Astrocyte of the spinal cord (primary cell): ENCODE measurements at regions not wholly inside any gene's neighbourhood (a gene's known extent, or its start where the extent isn't known, plus 50 kb on each side); places are given as distances from the start of the nearest gene placed in this dataset.

Experiments
- DNase-seq: peaks from one replicate; pipeline ENCODE4 v3.0.0; 2011; ENCODE audit warnings: low read depth, low spot score
- H3K4me3 ChIP-seq: 2 replicates; pipeline ENCODE4 v1.5.1; 2011; ENCODE audit warnings: low read depth, mild to moderate bottlenecking, low read length, moderate library complexity
- in situ Hi-C: cut with HindIII; loops from 2 replicates; pipeline ENCODE4 v1.10.0; 2017; ENCODE audit warnings: low sequenced_read_pairs
- TF ChIP-seq, protein P1 (sequence below): IDR thresholded peaks from 2 replicates; pipeline ENCODE4 v1.5.1; 2012; ENCODE audit warnings: low read depth, mild to moderate bottlenecking, low read length, inconsistent platforms

DNA sequence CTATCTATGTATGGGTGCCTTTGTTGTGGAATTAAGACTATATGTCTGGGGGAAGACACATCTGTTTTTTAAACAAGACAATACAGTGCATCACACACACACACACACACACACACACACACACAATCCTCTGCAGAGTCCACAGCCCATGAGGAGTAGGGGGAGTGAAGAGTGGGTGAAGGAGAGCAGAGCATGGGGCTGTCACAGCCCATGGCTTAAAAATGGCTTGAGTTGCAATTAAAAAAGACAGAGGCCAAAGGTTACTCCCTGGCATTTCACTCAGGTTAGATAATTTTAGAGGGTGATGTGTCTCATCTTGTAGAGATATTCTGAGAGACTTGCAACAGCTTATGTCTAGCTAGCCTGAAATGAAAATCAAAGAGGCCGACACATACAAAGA, 176.5 kb upstream of the PLXNA2 start:
- H3K4me3 ChIP-seq = no peak overlapping the region
- in situ Hi-C loops = no loop called here
- no peak for DNase-seq
- TF ChIP-seq, protein P1, sequence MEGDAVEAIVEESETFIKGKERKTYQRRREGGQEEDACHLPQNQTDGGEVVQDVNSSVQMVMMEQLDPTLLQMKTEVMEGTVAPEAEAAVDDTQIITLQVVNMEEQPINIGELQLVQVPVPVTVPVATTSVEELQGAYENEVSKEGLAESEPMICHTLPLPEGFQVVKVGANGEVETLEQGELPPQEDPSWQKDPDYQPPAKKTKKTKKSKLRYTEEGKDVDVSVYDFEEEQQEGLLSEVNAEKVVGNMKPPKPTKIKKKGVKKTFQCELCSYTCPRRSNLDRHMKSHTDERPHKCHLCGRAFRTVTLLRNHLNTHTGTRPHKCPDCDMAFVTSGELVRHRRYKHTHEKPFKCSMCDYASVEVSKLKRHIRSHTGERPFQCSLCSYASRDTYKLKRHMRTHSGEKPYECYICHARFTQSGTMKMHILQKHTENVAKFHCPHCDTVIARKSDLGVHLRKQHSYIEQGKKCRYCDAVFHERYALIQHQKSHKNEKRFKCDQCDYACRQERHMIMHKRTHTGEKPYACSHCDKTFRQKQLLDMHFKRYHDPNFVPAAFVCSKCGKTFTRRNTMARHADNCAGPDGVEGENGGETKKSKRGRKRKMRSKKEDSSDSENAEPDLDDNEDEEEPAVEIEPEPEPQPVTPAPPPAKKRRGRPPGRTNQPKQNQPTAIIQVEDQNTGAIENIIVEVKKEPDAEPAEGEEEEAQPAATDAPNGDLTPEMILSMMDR = no peak

DNA sequence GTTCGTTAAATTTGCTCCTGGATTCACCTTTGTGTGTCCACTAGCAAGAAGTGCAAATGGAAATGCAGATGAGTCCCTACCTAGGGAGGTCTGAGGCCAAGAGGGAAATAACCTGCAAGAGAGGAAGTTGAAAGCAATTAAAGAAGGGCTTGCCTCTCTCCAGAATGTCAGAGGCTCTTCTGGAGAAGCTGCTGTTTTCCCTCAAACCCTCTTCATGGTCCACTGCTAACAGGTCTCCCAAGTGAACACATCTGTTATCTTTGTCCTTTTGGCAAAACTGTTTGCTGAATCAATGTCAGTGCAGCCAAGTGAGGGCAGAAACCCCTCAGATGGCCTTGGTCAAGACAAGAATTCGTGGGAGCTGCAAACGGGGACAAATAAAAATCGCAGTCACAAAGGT, 177.3 kb upstream of the PLXNA2 start:
- H3K4me3 ChIP-seq = no peak overlapping the region
- TF ChIP-seq, protein P1 = no peak
- no peak for DNase-seq
- in situ Hi-C loops = no loop called here

DNA sequence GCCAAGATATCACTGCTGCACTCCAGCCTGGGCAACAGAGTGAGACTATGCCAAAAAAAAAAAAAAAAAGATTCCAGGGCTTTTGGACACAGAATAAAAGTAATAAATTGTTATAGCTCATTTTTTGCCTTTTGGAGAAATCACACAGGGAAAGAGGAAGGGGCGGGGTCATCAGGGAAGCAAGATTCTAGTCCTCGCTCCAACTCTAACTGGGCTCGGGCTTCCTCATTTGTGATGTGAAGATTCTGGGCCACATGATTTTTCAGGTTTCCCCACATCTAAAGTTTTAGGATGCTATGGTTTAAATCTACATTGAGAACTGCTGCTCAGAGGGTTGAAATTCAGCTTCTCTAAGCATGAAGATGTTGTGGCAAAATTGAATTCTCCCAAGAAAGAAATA, 179.3 kb upstream of the PLXNA2 start:
- TF ChIP-seq, protein P1 = no peak
- H3K4me3 ChIP-seq = no peak overlapping the region
- in situ Hi-C loops = no loop called here
- DNase-seq = no peak

DNA sequence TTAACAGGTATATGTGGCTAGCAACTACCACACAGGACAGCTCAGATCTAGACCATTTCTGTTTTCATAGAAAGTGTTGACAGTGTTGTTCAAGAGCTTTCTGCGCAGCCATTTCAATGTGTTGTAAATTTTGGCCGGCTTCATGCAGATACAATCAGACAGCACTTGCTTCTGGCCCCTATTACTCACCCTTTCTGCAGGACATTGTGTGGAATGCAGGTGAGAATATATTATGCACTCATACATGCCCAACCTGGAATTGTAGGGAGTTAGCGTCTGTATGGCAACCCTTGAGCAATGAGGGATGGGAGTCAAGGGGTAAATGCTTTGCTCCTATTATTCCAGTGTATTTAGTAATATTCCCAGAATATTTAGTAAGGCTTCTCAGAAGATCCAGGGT, 180.9 kb upstream of the PLXNA2 start:
- TF ChIP-seq, protein P1 = no peak
- in situ Hi-C loops = no loop called here

DNA sequence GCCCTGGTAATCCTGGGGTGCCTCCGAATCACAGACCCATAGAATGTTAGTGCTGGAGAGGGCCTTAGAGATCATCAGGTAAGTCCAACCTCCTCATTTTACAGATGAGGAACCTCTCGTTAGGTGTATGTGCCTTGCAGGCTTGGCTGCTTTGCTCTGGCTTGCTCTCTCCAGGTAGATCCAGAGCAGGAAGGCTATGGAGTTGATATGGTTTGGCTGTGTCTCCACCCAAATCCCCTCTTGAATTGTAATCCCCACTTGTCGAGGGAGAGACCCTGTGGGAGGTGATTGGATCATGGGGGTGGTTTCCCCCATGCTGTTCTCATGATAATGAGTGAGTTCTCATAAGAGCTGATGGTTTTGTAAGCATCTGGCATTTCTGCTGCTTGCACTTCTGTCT, 186.0 kb upstream of the PLXNA2 start:
- in situ Hi-C loops = no loop called here
- TF ChIP-seq, protein P1 = no peak
- no peak for DNase-seq
- no peak overlapping the region for H3K4me3 ChIP-seq

More for the DNA sequence above, 180.9 kb upstream of the PLXNA2 start:
- no peak overlapping the region for H3K4me3 ChIP-seq
- DNase-seq = no peak

DNA sequence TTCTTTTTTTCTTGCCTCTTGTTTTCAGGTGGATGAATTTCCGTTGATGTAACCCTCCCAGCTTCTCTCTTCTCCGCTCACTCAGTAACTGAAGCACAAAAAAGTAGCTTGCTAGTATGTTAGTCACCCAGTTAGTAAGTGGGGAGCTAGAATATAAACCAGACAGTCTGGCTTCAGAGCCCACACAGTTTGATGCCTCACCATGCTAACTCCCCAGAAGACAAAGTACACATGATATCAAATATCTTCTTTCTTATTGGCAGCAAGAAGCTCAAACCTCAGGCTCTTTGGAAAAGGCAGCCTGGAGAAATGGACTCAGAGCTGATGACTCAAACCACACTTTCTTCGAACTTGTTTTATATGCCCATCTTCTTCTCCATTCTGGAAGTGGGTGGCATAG, 187.5 kb upstream of the PLXNA2 start:
- peak; percentile 76 for DNase-seq
- in situ Hi-C loops = no loop called here
- TF ChIP-seq, protein P1 = no peak
- no peak overlapping the region for H3K4me3 ChIP-seq

DNA sequence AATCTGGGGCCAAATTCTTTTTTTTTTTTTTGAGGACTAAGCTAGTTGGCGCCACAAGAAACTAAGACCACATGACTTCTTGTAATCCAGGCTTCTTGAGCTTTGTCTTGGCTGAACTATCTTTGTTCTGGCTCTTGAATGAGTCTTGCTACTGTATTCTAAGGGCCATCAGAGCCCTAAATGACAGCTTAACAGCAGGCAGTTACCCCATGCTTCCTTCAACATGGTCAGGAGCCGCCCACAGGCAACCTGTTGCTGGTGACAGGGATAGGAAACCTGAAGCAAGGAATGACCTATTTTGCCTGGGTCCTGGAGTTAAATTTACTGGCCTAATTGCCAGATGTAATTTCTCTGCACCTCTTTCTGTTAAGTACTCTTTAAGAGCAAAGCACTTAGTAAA, 188.2 kb upstream of the PLXNA2 start:
- in situ Hi-C loops = no loop called here
- no peak for DNase-seq
- TF ChIP-seq, protein P1 = no peak
- H3K4me3 ChIP-seq = no peak overlapping the region
